Hematopoietic multipotent progenitor cell treated with erythropoietin and hydrocortisone succinate and interleukin-3 and kit ligand, for 6 days (in vitro differentiated cells): ENCODE measurements at regions not wholly inside any gene's neighbourhood (a gene's known extent, or its start where the extent isn't known, plus 50 kb on each side); places are given as distances from the start of the nearest gene placed in this dataset.

Experiments used
- DNase-seq: peaks from one replicate; pipeline ENCODE4 v3.0.0-alpha.2; 2015

GRCh38 chr3:59326246-59327024, 276.6 kb upstream of the CFAP20DC start:
- peak; percentile 3 for DNase-seq

GRCh38 chr3:59321881-59322540, 272.2 kb upstream of the CFAP20DC start:
- DNase-seq: no peak

GRCh38 chr3:59320080-59320479, 270.3 kb upstream of the CFAP20DC start:
- DNase-seq: no peak

GRCh38 chr3:59319442-59319841, 269.6 kb upstream of the CFAP20DC start:
- no peak for DNase-seq

GRCh38 chr3:59318881-59319280, 269.1 kb upstream of the CFAP20DC start:
- no peak for DNase-seq

GRCh38 chr3:59317386-59317785, 267.6 kb upstream of the CFAP20DC start:
- DNase-seq: no peak

GRCh38 chr3:59316688-59317275, 267.0 kb upstream of the CFAP20DC start:
- no peak for DNase-seq

GRCh38 chr3:59313365-59313764, 263.5 kb upstream of the CFAP20DC start:
- DNase-seq: peak; percentile 36

- no peak for DNase-seq
Measured at GRCh38 chr3:59311231-59311630, 261.4 kb upstream of the CFAP20DC start.

GRCh38 chr3:59310736-59311135, 260.9 kb upstream of the CFAP20DC start:
- no peak for DNase-seq

GRCh38 chr3:59308684-59309083, 258.9 kb upstream of the CFAP20DC start:
- no peak for DNase-seq

GRCh38 chr3:59308001-59308400, 258.2 kb upstream of the CFAP20DC start:
- DNase-seq: no peak

- DNase-seq: no peak
Measured at GRCh38 chr3:59306436-59306835, 256.6 kb upstream of the CFAP20DC start.

- DNase-seq: no peak
Measured at GRCh38 chr3:59304296-59304695, 254.5 kb upstream of the CFAP20DC start.

GRCh38 chr3:59303452-59303851, 253.6 kb upstream of the CFAP20DC start:
- no peak for DNase-seq

- DNase-seq: no peak
Measured at GRCh38 chr3:59302442-59302841, 252.6 kb upstream of the CFAP20DC start.

- peak; percentile 16 for DNase-seq
Measured at GRCh38 chr3:59300733-59301132, 250.9 kb upstream of the CFAP20DC start.

GRCh38 chr3:59299561-59299960, 249.7 kb upstream of the CFAP20DC start:
- DNase-seq: no peak

GRCh38 chr3:59290358-59290757, 240.5 kb upstream of the CFAP20DC start:
- no peak for DNase-seq

GRCh38 chr3:59289831-59290230, 240.0 kb upstream of the CFAP20DC start:
- no peak for DNase-seq

GRCh38 chr3:59288951-59289350, 239.1 kb upstream of the CFAP20DC start:
- no peak for DNase-seq

GRCh38 chr3:59286791-59287531, 237.1 kb upstream of the CFAP20DC start:
- peak; percentile 65 for DNase-seq

GRCh38 chr3:59285560-59285959, 235.7 kb upstream of the CFAP20DC start:
- DNase-seq: no peak
